GM18517 (cell line): ENCODE measurements at regions not wholly inside any gene's neighbourhood (a gene's known extent, or its start where the extent isn't known, plus 50 kb on each side); places are given as distances from the start of the nearest gene placed in this dataset.

ENCODE experiments used
- ATAC-seq: cut with Tn5 transposase; IDR thresholded peaks from one replicate; pipeline ENCODE4 v1.9.1; 2021; ENCODE audit warnings: mild to moderate bottlenecking, moderate library complexity; ENCODE audit not compliant: unreplicated experiment

GRCh38 chr2:151087377-151087776, 174.3 kb downstream of the RBM43 start:
- no peak for ATAC-seq

DNA sequence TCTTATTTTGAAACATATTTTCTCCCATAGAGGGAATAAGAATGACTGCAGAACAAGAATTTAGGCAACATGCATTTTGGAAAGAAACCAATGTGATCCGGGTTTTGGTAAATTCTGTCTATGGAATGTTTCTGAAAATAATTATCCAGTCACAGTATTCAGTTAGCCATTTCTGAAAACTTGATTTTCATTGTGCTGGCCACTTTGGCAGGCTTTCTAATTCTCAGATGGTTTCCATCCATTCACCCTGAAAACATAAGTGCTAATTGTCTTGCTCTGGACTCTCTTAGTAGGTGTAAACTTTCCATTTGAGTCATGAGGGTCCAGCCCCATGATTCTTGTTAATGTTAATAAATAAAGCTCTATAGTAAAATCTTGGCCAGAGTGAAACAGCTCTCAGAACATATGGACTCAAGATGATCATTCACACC, 176.5 kb downstream of the RBM43 start:
- no peak for ATAC-seq

GRCh38 chr2:151083856-151084795, 177.5 kb downstream of the RBM43 start:
- ATAC-seq: no peak

GRCh38 chr2:151078889-151079288, 182.8 kb downstream of the RBM43 start:
- ATAC-seq: no peak

- ATAC-seq: no peak
These were observed 189.8 kb downstream of the RBM43 start for GRCh38 chr2:151071906-151072305.

DNA sequence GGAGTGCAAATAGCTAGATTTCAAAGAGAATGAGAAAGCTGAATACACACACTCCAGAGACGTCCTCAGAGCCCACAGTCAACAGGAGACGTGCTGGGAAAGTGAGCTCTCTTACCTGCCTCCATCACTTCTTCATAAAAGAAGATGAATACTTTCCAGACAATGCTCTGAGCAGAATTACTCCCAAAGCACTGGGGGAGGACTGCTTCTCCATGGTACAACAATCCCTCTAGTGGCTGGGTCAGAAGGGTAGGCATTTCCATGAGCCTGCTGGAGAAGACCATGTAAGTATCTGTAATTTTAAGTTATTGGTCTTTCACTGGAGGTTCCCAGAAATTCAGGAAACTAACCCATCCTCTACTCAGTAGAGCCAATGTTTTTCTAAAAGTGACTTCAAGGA, 190.3 kb downstream of the RBM43 start:
- no peak for ATAC-seq

DNA sequence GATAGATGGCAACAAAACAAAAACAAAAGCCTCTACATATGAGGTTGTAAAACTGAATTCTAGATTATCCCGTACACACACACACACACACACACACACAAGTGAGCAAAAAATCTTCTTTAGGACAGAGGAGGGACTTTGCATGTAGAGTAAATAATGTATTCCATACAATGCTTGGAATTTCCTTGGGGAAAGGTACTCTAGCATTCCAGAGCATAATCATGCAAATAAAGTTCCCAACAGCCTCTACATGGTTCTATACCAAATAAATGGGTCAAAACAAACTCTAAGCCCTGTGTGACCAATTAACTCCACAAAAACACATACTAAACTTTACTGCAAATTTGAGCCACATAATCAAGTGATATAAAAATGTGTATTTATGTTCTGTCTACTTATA, 191.4 kb downstream of the RBM43 start:
- no peak for ATAC-seq

GRCh38 chr2:151067658-151068369, 193.8 kb downstream of the RBM43 start:
- no peak for ATAC-seq

DNA sequence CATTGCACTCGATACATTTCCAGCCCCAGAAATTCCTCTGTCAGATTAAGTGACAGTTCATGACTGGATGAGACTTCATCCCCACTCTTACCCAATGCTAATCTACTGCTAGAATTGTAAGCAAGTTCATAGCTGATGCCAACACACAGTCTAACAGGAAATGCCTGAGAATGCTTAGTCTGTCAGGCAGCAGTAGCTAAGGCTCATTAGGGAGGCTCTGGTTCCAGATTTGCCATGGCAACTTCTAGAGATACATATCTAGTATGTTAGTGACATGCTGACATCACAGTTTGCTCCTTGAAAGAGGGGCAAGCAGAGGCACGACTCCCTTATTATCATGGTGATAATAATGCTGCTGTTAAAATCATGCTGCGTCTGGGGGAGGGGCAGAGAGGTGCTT, 198.4 kb downstream of the RBM43 start:
- ATAC-seq: no peak

- no peak for ATAC-seq
These were observed 201.4 kb downstream of the RBM43 start for GRCh38 chr2:151060287-151060686.

- ATAC-seq: no peak
These were observed 204.8 kb downstream of the RBM43 start for GRCh38 chr2:151056870-151057269.

DNA sequence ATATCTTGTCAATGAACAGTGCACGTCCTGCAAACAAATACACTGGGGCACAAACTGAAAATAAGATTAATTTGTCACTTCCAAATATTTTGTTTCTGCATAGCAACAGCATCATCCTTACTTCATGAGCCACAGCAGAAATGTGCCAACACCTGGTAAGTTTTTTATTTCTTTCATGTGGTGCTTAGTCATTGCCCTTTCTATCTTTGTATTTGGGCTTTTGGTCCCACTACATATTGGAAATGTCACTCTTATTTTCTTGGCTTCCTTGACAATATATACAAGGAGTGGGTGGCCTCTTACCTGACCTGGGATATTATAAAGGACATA, 208.0 kb downstream of the RBM43 start:
- ATAC-seq: no peak

DNA sequence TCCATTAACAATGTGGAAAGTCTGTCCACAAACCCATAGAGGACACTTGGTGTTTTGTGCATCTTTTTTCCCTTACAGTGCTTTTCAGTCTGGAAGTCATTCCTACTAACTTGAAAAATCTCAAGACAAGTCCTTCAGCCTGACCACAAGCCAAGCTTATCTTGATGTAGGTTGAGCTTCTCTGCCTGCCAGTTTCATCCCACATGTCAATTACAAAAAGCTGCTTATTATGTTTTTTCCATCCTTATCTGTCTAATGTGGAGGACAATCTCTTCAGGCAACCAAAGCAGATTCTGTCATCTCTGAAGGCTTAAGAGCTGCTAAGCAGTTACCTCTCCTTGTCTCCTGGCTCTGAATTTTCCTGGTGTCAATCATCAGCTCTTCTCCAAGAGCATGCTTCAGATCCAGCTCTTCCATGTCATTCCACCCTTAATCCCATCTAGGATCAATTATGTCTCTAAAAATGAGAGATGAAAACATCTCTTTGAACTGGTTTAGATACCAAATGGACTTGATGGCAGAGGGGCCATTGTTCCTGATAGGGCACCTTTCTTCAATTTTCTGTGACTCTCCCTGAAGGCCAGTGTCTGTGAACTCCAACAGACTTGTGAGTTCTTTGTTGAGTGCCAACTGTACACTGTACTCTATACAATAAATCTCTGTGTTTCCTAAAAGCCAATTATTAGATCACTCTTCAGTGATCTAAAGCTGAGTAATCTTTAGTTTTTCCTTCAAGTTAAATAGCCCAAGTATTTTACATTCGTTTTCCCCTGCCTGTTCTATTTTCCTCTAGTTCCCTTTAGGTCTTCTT, 208.6 kb downstream of the RBM43 start:
- no peak for ATAC-seq

GRCh38 chr2:151051574-151052220, 210.0 kb downstream of the RBM43 start:
- peak; percentile 90 for ATAC-seq

DNA sequence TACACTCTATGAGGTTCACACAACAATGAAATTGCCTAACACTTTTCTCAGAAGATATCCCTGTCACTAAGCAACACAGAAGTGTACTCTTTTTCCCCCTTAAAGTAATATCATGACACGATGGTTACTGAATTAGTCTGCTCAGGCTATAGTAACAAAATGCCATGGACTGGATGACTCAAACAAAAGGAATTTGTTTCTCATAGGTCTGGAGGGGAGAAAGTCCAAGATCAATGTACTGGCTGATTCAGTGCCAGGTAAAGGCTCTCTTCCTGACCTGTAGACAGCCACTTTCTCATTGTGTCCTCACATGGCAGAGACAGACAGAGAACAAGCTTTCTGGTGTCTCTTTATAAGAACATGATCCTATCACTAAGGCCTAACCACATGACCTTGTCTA, 211.9 kb downstream of the RBM43 start:
- no peak for ATAC-seq

GRCh38 chr2:151048331-151049054, 213.2 kb downstream of the RBM43 start:
- no peak for ATAC-seq

DNA sequence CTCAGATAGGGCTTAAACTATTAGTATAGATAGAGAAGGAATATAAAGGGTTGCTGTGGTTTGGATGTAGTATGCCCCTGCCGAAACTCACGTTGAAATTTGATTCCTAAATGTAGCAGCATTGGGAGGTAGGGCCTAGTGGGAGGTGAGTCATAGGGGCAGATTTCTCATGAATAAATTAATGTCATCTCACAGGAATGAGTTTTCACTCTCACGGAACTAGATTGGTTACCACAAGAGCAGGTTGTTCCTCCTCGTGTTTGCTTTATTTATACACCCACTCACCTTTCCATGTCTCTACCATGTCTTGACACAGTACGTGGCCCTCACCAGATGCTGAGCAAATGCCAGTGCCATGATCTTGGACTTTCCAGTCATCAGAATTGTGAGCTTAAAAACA, 218.2 kb downstream of the RBM43 start:
- ATAC-seq: no peak

- no peak for ATAC-seq
These were observed 218.7 kb downstream of the RBM43 start for GRCh38 chr2:151042964-151043363.

- ATAC-seq: no peak
These were observed 221.6 kb downstream of the RBM43 start for GRCh38 chr2:151040039-151040438.

- ATAC-seq: no peak
These were observed 223.1 kb downstream of the RBM43 start for GRCh38 chr2:151038516-151038915.
